ENCODE measurements at regions not wholly inside any gene's neighbourhood (a gene's known extent, or its start where the extent isn't known, plus 50 kb on each side); places are given as distances from the start of the nearest gene placed in this dataset.

DNA sequence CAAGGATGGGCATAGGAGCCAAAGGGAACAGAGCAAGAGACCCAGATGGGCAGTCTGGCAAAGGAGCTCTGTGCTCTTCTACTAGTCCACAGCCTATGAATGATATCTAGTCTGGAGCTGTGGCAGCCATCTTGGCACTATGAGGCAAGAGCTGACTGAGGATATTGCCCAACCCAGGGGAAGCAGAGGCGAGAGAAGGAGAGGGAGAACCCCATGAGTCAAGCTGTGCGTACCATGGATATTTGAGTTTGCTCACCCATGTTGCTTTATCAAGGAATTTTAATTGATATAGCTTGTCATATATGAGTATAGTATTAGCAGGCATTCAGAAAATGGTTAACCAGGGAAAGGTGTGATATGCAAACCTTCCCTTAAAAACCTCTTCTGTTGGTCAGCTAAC is 420.9 kb downstream of the PRDM2 start:
- H3K27me3 Mint-ChIP-seq (ENCODE audit: insufficient read depth): no peaks in the 10 kb centered on the region
- no peak overlapping the region for H3K27ac Mint-ChIP-seq
- peaks cover 6% of the 10 kb centered on the region for H3K9me3 Mint-ChIP-seq
- intact Hi-C loops (cut with micrococcal nuclease): no loop called here
- no peaks in the 10 kb centered on the region for H3K36me3 Mint-ChIP-seq (ENCODE audit: low read depth)
- no peak for DNase-seq (ENCODE audit: low spot score)
- H3K4me1 Mint-ChIP-seq (ENCODE audit: low read depth): no peaks in the 10 kb centered on the region
- no peak overlapping the region for H3K4me3 Mint-ChIP-seq

DNA sequence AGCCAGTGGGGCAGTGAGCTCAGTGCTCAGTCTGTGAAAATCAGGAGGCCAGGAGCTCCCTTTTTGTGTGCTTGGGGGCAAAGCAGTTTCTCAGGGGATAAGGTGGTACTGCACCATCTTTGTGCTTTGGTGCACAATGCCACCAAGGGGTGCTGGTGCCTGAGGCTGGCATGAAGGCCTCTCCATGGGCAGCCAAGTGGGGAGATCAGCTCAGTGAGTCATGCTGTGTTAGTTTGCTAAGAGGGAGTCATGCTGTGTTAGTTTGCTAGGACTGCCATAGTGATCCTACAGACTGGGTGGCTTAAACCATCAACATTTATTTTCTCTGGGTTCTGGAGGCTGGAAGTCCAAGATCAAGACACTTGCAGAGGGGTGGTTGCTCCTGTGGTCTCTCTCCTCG is 428.1 kb downstream of the PRDM2 start:
- DNase-seq (ENCODE audit: low spot score): no peak
- intact Hi-C loops (cut with micrococcal nuclease): no loop called here
- no peaks in the 10 kb centered on the region for H3K4me1 Mint-ChIP-seq (ENCODE audit: low read depth)
- H3K9me3 Mint-ChIP-seq: no peaks in the 10 kb centered on the region
- H3K4me3 Mint-ChIP-seq: no peak overlapping the region
- no peak overlapping the region for H3K27ac Mint-ChIP-seq
- H3K36me3 Mint-ChIP-seq (ENCODE audit: low read depth): no peaks in the 10 kb centered on the region
- H3K27me3 Mint-ChIP-seq (ENCODE audit: insufficient read depth): no peaks in the 10 kb centered on the region

DNA sequence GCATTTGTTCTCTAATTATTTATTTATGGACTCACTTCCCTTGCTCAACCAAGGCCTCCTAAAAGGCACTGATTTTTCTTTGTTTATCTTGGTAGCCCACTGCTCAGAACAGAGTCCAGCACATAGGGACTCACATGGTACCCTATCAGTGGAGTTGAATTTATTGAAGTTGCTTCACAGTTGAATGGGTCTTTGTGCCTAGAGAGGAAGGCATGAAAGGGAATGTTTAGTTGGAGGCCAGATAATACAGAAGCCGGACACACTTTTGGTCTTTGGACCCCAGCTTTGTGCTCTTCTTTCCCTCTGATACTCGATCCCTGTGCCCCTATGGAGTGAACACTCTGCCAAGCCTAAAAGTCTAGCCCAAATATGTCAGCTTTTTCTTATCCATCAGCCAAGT is 429.0 kb downstream of the PRDM2 start:
- H3K9me3 Mint-ChIP-seq: no peaks in the 10 kb centered on the region
- no peaks in the 10 kb centered on the region for H3K4me1 Mint-ChIP-seq (ENCODE audit: low read depth)
- no peak for DNase-seq (ENCODE audit: low spot score)
- H3K27ac Mint-ChIP-seq: no peak overlapping the region
- intact Hi-C loops (cut with micrococcal nuclease): no loop called here
- no peak overlapping the region for H3K4me3 Mint-ChIP-seq
- no peaks in the 10 kb centered on the region for H3K27me3 Mint-ChIP-seq (ENCODE audit: insufficient read depth)
- H3K36me3 Mint-ChIP-seq (ENCODE audit: low read depth): no peaks in the 10 kb centered on the region

DNA sequence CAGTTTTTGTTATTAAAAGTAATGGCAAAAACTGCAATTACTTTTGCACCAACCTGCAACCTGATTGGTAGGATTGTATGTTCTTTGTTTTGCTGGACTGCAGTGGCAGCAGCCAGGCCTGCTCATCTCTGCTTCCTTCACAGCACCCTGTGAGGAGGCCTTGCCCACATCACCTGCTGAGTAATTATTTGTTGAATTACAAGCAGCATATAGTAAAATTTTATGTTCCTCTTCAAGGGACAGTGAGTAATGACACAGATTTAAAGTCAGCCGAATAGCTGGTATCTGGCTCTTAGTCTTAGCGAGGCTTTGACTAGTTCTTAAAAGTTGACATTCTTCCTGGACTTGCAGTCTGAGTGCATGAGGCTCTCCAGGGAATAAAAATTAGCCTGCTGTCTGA is 435.1 kb downstream of the PRDM2 start:
- H3K9me3 Mint-ChIP-seq: no peaks in the 10 kb centered on the region
- H3K27me3 Mint-ChIP-seq (ENCODE audit: insufficient read depth): no peaks in the 10 kb centered on the region
- H3K4me1 Mint-ChIP-seq (ENCODE audit: low read depth): no peaks in the 10 kb centered on the region
- no peak overlapping the region for H3K4me3 Mint-ChIP-seq
- no peak for DNase-seq (ENCODE audit: low spot score)
- intact Hi-C loops (cut with micrococcal nuclease): no loop called here
- H3K27ac Mint-ChIP-seq: no peak overlapping the region
- H3K36me3 Mint-ChIP-seq (ENCODE audit: low read depth): no peaks in the 10 kb centered on the region

DNA sequence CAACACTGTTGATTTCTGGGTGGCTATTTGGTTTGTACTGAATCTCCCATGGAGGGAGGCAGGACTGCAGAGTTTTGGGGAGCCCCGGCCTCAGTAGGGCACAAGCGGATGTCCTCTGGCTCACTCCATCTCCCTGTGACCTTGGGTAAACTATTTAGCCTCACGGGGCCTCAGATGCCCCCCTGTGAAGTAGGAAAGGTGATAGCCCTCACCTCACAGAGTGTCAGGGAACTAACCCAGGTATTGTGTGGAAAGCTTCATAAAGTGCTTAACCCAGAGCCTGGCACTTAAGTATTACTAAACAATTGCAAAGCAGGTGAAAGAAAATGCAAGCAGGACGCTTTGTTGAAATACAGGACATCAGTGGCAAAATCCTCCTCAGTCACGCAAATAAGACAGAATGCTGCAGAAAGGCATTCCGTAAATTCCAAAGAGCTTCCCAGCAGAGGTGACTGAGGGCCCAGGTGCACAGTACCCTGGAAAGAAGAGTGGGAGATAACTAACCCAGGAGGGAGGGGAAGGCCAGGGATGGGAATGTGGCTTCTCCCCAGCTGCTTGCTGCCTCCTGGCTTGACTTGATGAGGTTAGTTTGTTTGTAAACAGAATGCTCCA is 436.3 kb downstream of the PRDM2 start:
- Mint-ChIP-seq H3K9me3 (no peaks in the 10 kb centered on the region), H3K27ac (no peak overlapping the region), H3K36me3 (ENCODE audit: low read depth) (no peaks in the 10 kb centered on the region), H3K4me3 (no peak overlapping the region), H3K27me3 (ENCODE audit: insufficient read depth) (no peaks in the 10 kb centered on the region), H3K4me1 (ENCODE audit: low read depth) (no peaks in the 10 kb centered on the region)
- no peak for DNase-seq (ENCODE audit: low spot score)
- intact Hi-C loops (cut with micrococcal nuclease): no loop called here

DNA sequence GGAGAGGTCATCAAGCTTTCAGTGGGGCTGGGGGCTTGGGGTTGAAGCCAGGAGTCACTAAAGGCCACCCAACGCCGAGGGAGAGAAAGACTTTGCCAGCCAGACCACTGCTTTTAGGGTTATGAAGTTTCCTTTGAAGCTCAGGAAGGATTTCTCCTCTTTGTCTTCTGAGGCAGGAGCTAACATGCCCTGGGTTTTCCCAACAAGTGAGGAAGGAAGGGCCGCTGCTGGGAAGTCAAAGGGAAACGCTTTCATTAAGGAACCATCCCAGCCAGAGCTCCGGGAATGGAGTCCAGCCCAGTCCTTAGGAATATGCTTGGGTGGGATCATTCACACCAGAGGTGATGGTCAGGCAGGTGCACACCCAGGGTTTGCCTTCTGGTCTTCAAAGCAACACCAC is 436.9 kb downstream of the PRDM2 start:
- no peaks in the 10 kb centered on the region for H3K9me3 Mint-ChIP-seq
- no peak overlapping the region for H3K27ac Mint-ChIP-seq
- no peak for DNase-seq (ENCODE audit: low spot score)
- H3K4me1 Mint-ChIP-seq (ENCODE audit: low read depth): no peaks in the 10 kb centered on the region
- H3K27me3 Mint-ChIP-seq (ENCODE audit: insufficient read depth): no peaks in the 10 kb centered on the region
- no peaks in the 10 kb centered on the region for H3K36me3 Mint-ChIP-seq (ENCODE audit: low read depth)
- intact Hi-C loops (cut with micrococcal nuclease): no loop called here
- H3K4me3 Mint-ChIP-seq: no peak overlapping the region

DNA sequence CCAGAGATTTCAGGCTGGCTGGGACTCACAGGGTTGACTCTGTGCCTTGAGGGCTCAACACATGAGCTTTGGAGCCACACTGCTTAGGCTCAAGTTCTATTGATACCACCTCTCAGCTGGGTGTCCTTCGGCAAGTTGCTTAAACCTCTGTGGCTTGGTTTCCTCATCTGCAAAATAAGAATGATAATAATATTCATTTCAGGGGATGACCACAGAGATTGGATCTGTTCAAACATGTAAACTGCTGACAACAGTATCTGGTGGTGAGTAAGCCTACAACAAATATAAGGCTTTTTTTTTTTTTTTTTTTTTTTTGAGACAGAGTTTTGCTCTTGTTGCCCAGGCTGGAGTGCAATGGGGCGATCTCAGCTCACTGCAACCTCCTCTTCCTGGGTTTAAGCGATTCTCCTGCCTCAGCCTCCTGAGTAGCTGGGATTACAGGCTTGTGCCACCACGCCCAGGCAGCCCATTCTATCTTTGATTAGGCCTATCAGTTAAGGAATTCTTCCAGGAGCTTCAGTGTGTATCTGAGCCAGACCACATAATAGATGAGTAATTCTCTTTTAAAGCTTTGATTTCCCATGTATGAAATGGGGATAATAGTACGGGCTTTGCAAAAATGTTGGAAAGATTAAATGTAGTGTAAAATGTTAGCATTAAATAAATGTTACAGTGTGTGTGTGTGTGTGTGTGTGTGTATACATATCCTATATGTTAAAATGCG is 437.6 kb downstream of the PRDM2 start:
- Mint-ChIP-seq H3K4me1 (ENCODE audit: low read depth) (no peaks in the 10 kb centered on the region), H3K36me3 (ENCODE audit: low read depth) (no peaks in the 10 kb centered on the region), H3K9me3 (no peaks in the 10 kb centered on the region), H3K27ac (no peak overlapping the region), H3K4me3 (no peak overlapping the region), H3K27me3 (ENCODE audit: insufficient read depth) (no peaks in the 10 kb centered on the region)
- no peak for DNase-seq (ENCODE audit: low spot score)
- intact Hi-C loops (cut with micrococcal nuclease): no loop called here

DNA sequence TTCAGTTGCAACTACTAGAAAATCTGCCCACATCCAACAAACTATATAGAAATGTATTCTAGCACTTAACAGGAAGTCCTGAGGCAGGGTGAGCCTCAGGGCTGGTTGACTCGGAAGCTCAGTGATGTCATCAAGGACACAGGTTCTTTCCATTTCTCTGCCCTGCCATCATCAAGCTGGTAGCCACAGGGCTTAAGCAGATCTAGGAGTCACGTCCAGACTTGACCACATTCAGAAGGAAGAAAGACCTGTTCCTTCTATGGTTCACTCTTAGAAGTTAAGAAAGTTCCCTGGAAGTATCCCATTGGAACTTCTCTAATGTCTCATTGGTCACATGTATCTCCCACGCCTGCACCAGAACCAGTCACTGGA is 438.1 kb downstream of the PRDM2 start:
- Mint-ChIP-seq H3K36me3 (ENCODE audit: low read depth) (no peaks in the 10 kb centered on the region), H3K9me3 (no peaks in the 10 kb centered on the region)
- intact Hi-C loops (cut with micrococcal nuclease): no loop called here

DNA sequence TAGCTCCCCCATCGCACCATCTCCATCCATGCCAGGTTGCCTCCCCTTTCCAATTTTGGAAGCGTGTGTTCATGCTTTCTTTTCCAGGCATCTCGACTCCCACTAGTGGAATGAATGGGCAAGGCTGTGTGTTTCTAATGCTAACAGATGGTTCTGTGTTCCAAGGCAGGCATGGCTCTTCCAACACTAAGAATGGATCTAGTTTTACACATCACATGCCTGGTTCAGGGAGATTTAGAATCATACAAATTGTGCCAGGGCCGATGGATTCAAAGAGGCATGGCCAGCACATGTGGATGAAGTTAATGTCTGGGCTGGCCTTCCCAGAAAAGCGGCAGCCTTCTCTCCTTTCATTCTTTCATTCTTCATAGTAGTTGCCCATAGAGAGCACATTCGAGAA is 438.7 kb downstream of the PRDM2 start:
- H3K27ac Mint-ChIP-seq: no peak overlapping the region

More for the DNA sequence above, 438.1 kb downstream of the PRDM2 start:
- Mint-ChIP-seq H3K27ac (no peak overlapping the region), H3K4me1 (ENCODE audit: low read depth) (no peaks in the 10 kb centered on the region), H3K4me3 (no peak overlapping the region), H3K27me3 (ENCODE audit: insufficient read depth) (no peaks in the 10 kb centered on the region)
- no peak for DNase-seq (ENCODE audit: low spot score)

DNA sequence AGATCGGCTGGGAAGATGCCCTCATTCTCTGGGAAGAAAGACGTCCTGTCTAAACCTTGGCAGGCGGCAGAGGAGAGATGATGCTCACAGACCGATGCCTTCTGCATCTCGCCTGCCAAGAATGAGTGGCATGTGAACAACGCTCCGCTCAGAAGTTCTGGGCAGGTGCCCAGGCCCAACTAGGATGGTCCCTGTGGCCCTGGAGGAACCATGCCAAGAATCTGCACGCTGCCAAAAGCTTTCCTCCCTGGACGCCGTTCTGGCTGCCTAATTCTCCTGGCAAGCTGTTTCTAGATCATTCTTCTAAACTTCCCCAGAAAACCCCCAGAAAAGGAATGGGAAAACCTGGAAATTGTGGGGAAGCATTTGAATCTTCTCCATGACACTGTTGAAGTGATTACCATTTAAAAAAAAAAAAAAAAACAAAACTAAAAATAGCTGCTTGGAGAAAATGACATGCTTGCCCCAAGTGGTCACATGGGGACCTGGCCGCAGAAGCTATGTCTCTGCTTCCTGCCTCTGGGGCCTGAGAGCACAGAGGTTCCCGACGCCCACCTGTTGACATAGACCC is 440.9 kb downstream of the PRDM2 start:
- no peak for DNase-seq (ENCODE audit: low spot score)
- Mint-ChIP-seq H3K27ac (no peak overlapping the region), H3K27me3 (ENCODE audit: insufficient read depth) (no peaks in the 10 kb centered on the region), H3K4me1 (ENCODE audit: low read depth) (no peaks in the 10 kb centered on the region), H3K36me3 (ENCODE audit: low read depth) (no peaks in the 10 kb centered on the region), H3K4me3 (no peak overlapping the region), H3K9me3 (no peaks in the 10 kb centered on the region)
- intact Hi-C loops (cut with micrococcal nuclease): no loop called here

More for the DNA sequence above, 438.7 kb downstream of the PRDM2 start:
- no peaks in the 10 kb centered on the region for H3K9me3 Mint-ChIP-seq
- H3K36me3 Mint-ChIP-seq (ENCODE audit: low read depth): no peaks in the 10 kb centered on the region
- intact Hi-C loops (cut with micrococcal nuclease): no loop called here
- H3K4me1 Mint-ChIP-seq (ENCODE audit: low read depth): no peaks in the 10 kb centered on the region
- DNase-seq (ENCODE audit: low spot score): no peak
- no peak overlapping the region for H3K4me3 Mint-ChIP-seq
- H3K27me3 Mint-ChIP-seq (ENCODE audit: insufficient read depth): no peaks in the 10 kb centered on the region

DNA sequence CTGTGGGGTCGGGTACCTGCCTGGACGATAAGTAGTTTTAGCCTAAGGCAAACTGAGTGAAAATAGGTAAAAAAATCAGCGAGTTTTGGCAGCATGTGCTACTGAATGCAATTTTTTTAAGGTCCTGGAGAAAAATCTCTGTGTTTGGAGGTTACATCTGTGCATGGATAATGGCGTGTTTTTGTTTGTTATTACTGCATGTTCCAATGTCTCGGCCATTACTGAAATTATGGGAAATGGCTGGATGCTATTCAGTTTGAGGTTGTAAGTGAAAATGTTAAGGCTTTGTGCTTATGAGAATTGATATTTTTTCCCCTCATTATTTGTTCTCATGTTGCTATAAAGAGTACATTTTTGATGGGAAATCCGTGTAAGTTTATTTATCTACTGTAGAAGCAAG is 441.7 kb downstream of the PRDM2 start:
- no peaks in the 10 kb centered on the region for H3K36me3 Mint-ChIP-seq (ENCODE audit: low read depth)
- H3K4me1 Mint-ChIP-seq (ENCODE audit: low read depth): no peaks in the 10 kb centered on the region
- intact Hi-C loops (cut with micrococcal nuclease): no loop called here
- H3K9me3 Mint-ChIP-seq: no peaks in the 10 kb centered on the region
- no peaks in the 10 kb centered on the region for H3K27me3 Mint-ChIP-seq (ENCODE audit: insufficient read depth)
- H3K27ac Mint-ChIP-seq: no peak overlapping the region
- no peak for DNase-seq (ENCODE audit: low spot score)
- H3K4me3 Mint-ChIP-seq: no peak overlapping the region

DNA sequence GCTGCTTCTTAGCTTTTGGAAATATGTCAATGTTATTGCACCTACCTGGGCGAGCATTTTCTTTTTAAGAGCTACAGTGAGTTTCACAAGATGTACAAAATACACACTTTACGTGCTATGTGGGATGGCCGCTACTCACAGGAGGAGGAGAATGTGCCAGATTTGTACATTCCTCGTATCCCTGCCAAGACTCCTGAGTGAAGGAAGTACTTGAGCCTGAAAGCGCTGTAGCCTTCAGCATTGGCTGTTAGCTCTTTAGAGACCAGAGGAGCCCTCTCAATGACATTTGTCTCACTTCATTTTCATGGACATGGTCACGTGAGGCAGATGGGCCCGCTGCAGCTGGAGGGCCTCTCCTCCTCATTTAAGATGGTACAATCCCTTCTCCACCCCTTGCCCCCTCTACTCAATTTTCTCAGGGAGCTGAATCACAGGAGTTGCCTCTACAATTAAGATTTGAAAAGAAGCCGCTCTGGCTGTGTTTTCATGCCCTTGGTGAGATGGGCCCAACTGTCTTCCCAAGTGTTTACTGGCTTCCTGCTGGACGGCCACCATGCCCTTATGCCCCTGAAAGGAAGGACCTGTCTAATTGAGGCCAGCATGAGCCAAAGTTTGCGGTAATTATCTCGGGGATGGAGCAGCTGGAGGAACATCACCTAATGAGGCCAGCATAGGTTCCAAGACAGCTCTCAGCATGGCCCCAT is 442.6 kb downstream of the PRDM2 start:
- no peak overlapping the region for H3K4me3 Mint-ChIP-seq
- DNase-seq (ENCODE audit: low spot score): no peak
- no peaks in the 10 kb centered on the region for H3K27me3 Mint-ChIP-seq (ENCODE audit: insufficient read depth)
- no peaks in the 10 kb centered on the region for H3K36me3 Mint-ChIP-seq (ENCODE audit: low read depth)
- H3K9me3 Mint-ChIP-seq: no peaks in the 10 kb centered on the region
- H3K27ac Mint-ChIP-seq: no peak overlapping the region
- H3K4me1 Mint-ChIP-seq (ENCODE audit: low read depth): no peaks in the 10 kb centered on the region
- intact Hi-C loops (cut with micrococcal nuclease): no loop called here

DNA sequence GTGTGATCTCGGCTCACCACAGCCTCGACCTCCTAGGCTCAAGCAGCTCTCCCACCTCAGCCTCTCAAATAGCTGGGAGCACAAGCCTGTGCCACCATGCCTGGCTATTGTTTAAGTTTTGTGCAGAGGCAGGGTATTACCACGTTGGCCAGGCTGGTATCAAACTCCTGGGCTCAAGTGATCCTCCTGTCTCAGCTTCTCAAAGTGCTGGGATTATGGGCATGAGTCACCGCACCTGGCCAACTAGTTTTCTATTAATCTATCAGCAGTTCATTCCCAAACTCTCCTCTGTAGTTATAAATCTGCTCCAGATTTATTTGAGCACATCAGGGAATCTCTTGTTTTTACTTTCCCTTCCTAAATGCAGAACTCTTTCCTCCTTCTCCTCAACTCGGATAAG is 443.8 kb downstream of the PRDM2 start:
- Mint-ChIP-seq H3K4me3 (no peak overlapping the region), H3K4me1 (ENCODE audit: low read depth) (no peaks in the 10 kb centered on the region), H3K36me3 (ENCODE audit: low read depth) (no peaks in the 10 kb centered on the region), H3K27ac (no peak overlapping the region), H3K9me3 (no peaks in the 10 kb centered on the region), H3K27me3 (ENCODE audit: insufficient read depth) (no peaks in the 10 kb centered on the region)
- DNase-seq (ENCODE audit: low spot score): no peak
- intact Hi-C loops (cut with micrococcal nuclease): no loop called here

All from activated T-helper 1 cell treated with anti-CD3 and anti-CD28 coated beads, Interleukin-12 subunit alpha, Interleukin-12 subunit beta, Interleukin-2, Interleukin-4 antibody, amounts not matched to agents 30 ng/mL and 10 ng/mL and 1 ng/mL, durations not matched to agents 14 hours and 24 hours and 36 hours (primary cell).